Stimulated activated CD4-positive, alpha-beta T cell treated with anti-CD3 and anti-CD28 coated beads, Interleukin-1b, Interleukin-23, amount 100 ng/mL, for 24 hours (primary cell): ENCODE measurements at regions not wholly inside any gene's neighbourhood (a gene's known extent, or its start where the extent isn't known, plus 50 kb on each side); places are given as distances from the start of the nearest gene placed in this dataset.

Experiments
- DNase-seq, 4 experiments: peaks; one replicate each; pipeline ENCODE4 v3.0.0-alpha.2; 2020; ENCODE audit warnings: low read depth in 4 of 4, low spot score in 1 of 4

DNA sequence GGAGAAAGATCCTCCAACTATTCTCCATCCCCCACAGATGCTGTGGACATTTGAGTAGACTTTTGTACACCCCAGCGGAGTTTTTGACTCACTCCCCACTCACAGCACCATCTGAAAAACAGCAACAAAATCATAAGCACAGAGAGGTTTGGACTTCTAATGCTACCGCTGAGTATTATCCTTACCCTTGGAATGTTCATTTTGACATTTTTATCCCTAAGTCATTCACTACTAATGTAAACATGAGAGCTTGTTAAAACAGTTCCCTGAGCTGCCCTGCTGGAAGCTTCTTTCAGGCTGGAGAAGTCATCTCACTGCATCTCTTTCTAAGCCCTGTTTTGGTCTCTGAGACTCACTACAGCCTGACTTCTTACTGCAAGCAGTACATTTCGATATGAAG, 1045.9 kb downstream of the MCTP2 start:
- no peak for DNase-seq

- no peak for DNase-seq
Measured at GRCh38 chr15:95278532-95279245, 1047.3 kb downstream of the MCTP2 start.

GRCh38 chr15:95279277-95280019, 1048.1 kb downstream of the MCTP2 start:
- DNase-seq, result no peak

- DNase-seq, result no peak
Measured at GRCh38 chr15:95280711-95281110, 1049.3 kb downstream of the MCTP2 start.

DNA sequence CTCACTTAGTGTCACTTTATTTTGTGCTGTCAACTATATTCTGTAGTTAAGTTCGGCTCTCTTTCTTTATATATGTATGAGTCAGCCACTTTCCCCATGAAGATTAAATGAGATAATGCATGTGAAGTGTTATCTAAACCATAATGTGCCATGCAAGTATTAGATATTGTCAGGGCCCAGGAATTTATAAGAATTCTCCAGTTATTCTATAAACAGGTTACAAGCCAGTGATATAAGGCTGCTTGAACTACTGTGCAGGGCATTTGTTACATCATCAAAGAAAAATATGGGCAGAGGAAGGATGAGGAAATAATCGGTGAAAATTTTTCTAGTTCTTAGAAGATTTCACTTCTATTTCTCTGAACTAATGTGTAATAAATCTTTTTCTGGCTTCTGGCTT, 1049.0 kb upstream of the NR2F2 start:
- DNase-seq, result no peak

DNA sequence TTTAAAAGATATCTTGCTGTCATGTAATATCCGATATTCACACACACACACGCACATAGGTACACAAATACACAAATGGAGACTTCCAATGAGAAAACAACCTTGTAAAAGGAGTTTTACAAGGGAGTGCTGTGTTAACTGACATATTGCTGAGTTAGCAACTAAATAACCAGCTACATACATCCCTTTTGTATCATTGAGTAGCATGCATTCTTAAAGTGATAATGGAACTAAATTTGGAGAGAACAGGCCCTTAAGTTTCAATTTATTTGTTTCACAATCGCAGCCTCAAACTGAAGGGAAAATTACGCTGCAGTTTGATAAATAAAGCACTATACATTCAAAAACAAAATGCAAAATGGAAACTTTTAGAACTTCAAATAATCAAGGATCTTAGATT, 1046.0 kb upstream of the NR2F2 start:
- no peak for DNase-seq

GRCh38 chr15:95284933-95285421, 1045.5 kb upstream of the NR2F2 start:
- no peak for DNase-seq

GRCh38 chr15:95286352-95286880, 1044.1 kb upstream of the NR2F2 start:
- DNase-seq, result no peak

DNA sequence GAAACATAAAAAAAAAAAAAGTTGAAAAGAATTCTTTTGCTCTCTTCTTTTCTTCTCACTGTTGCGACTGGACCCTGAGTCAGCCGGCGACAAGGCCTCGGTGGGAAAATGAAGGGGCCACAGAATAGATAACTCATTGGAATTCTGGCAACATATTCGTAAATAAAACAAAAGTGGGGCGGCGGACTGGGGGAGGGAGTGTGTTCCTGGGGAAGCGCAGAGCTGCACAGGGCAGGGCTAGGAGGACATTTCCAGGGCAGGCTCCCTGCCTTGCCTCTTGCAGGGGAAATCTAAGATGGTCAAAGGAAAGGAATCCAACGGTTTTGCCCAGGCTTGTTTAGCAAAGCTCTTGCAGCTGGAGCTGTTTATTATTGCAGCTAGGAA, 1042.8 kb upstream of the NR2F2 start:
- DNase-seq, result no peak

DNA sequence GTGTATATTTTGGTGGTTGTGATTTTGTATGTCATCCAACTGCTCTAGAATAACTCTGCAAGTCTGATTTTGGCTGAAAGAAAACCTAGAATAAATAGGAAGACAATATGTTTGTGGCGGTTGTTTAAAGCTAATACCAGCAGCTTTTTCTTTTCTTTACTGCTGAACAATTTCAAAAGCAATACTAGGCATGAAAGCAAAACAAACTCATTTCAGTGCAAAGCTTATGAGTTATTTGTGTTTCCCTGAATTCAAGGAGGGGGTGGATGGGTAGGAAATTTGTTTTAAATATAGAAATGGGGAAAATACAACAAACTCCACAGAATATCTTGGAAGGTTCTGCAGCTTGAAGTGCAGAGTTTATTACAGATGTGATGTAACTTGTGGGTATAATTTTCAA, 1041.9 kb upstream of the NR2F2 start:
- DNase-seq, result no peak

GRCh38 chr15:95290176-95290974, 1040.1 kb upstream of the NR2F2 start:
- no peak for DNase-seq

DNA sequence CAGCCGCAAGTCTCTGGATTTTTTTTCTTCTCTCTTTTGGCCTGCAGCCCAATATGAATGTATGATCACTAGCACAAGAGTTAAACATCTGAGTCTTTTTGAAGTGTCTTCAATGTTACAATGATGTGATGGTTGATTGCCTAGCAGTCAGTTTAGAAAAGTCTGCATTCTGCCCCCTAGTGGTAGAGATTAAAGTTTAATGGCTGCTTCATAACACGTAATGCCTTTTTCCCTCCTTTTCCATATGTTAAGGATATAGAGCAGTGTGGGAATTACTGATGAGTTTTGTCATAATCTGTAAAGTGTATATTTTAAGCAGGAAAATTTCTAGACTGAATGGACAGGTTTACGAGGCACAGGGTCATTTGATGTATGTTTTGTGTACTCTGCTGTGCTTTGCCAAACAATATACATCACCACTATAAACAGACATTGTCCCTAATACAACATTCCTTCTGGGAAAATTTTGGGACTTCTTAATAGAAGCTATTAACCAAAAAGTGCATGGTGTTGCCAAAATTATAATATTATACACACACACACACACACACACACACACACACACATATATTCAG, 1038.5 kb upstream of the NR2F2 start:
- no peak for DNase-seq

- DNase-seq, result no peak
Measured at GRCh38 chr15:95292785-95293450, 1037.6 kb upstream of the NR2F2 start.

DNA sequence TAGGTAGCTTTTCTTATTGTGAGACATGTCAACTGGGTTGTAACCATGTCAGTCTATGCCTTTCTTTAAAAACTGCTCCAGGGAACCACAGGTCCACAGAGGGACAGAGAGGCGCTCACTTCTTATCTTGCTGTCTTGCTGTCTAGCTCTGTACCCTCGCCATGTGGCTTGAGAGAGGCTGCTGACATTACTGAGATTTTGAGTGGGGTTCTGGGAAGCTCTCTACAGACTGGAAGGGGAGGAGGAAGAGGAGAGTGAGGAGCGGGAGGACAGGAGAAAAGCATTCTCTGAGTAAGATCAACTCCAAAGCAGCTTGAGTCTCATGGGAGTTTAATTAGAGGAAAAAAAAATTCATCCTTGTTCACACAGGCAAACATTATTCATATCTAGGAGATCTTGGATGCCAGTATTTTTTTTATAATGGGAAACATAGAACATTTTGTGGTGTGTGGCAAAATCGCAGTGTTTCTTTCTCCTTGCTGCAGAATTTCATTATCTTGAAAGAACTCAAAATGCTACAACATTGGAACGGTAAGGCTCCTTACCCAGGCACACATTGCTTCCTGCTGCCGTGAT, 1037.0 kb upstream of the NR2F2 start:
- DNase-seq, result no peak

DNA sequence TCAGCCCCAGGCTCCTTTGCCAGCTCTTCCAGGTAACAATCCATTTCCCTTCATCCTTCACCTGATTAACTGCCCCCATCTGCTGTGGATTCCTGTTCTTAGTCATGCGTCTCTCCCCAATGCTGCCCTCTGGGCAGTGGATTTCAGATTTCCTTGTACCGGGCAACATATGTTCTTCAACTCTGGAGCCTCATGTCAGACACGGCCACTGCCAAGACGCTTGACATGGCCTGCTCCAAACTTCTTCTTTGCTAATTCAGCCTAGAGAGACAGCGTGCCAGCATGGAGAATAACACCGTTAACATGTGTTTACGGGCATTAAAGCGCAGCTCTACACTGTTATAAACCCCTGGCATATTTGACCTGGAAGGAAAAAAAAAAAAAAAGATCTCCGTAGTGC, 1035.1 kb upstream of the NR2F2 start:
- no peak for DNase-seq

DNA sequence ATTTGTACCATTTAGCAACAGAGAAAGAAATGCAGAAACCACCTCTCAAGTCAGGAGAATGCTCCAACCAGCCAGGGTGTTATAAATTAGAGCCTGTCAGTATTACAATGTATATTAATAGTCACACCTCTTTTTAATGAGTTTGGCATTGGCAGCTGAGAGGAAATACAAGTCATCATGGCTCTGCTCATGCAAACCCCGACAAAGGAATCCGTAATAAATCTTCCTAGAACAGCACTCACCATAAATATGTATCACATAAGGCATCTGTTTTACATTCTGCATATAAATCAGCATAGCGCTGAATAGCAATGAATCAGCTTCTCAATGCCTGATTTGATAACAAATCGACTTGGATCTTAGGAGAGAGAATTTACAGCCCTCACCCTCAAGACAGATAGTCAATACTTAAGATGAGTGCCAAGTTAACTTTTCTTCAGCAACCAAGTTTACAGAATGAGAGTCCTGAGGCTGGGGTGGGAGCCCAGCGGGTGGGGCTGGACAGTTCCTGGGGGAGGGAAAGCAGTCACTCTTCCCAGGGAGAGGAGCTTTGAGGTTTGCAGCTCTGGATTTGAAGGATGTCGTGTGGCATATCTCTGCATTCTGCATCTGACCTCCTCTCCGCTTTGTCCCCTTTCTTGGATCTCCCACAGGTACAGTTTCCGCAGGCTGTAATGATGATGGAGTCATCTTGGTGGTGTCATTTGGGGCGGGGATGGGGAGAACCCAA, 1034.4 kb upstream of the NR2F2 start:
- no peak for DNase-seq

DNA sequence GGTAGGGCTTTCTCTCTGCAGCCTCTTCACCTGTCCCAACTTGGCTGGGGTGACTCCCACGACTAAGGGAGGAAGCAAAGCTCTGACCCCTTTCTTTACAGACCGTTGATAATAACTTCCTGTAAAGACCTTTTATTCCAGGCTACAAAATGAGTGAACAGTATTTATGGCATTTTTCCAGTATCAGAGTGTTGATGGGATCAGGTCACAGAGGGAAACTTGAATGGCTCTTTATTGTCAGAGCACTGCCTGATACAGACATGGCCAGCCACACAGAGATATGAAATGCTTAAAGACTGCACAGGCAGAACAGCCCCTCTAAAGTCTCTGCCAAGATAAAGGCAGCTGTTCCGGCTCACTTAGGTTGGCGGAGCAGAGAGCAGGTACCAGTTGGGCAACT, 1033.9 kb upstream of the NR2F2 start:
- DNase-seq, result no peak

DNA sequence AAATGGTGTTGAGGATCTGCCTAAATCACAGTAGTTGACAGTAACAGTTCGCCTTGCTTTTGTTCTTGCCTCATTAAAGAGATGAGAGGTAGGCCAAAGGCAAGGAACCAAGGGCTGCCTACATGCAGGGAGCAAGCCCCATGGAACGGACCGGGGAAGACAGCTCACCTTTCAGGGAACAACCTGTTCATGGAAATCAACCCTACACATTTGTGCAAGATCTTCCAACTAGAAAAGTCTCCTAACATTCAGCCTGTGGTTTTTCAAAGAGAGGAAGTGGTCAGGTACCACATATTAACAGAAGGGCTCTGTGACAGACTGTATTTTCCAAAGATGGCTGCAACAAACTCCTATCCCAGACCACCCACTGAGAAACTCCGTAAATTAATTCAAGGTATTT, 1031.8 kb upstream of the NR2F2 start:
- DNase-seq, result no peak

- DNase-seq, result no peak
Measured at GRCh38 chr15:95300958-95301357, 1029.5 kb upstream of the NR2F2 start.

GRCh38 chr15:95302206-95302605, 1028.3 kb upstream of the NR2F2 start:
- no peak for DNase-seq
